ENCODE measurements at regions not wholly inside any gene's neighbourhood (a gene's known extent, or its start where the extent isn't known, plus 50 kb on each side); places are given as distances from the start of the nearest gene placed in this dataset.

GRCh38 chr11:70768346-70769095 is 370.2 kb downstream of the CTTN start:
- H3K36me3 ChIP-seq, result no peaks in the 10 kb centered on the region
- no peak overlapping the region for H3K27ac ChIP-seq
- TF ChIP-seq POLR2A (IDR thresholded peaks at IDR 0.05), result no peak
- no peak for TF ChIP-seq CTCF (IDR thresholded peaks at IDR 0.05)
- 89 to 90% methylated on average over 8 to 10 of the region's 10 CpGs for WGBS, 2 donors
- no peaks in the 10 kb centered on the region for H3K9me3 ChIP-seq
- H3K27me3 ChIP-seq, result no peaks in the 10 kb centered on the region
- no peaks in the 10 kb centered on the region for H3K4me1 ChIP-seq
- no peak overlapping the region for H3K4me3 ChIP-seq (replicated peaks in 1 of 3)
- intact Hi-C loops (cut with DNase I), result no loop called here
- DNase-seq, result no peak

DNA sequence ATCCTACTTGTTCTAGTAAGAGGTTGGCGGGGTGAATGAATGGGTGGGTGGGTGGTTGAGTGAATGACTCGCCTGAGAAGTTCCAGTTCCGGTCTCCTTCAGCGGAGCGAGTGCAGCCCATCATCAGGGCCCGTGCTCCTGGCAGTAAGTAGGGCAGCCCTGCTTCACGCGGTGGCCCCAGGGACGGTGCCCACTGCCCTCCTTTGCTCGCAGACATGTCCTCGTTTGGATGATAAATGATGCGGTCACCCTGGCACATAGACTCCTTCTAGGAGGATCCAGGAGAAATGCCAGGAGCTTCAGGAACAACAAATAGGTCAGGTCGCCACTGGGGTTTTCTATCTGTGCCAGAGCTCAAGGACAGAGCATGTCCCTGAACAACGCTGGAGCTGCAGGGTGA is 370.8 kb downstream of the CTTN start:
- no peaks in the 10 kb centered on the region for H3K4me1 ChIP-seq
- H3K27ac ChIP-seq, result no peak overlapping the region
- no peaks in the 10 kb centered on the region for H3K9me3 ChIP-seq
- intact Hi-C loops (cut with DNase I), result no loop called here
- H3K4me3 ChIP-seq (replicated peaks in 1 of 3), result no peak overlapping the region
- 79 to 83% methylated on average over 3 to 14 of the region's 14 CpGs for WGBS, 2 donors
- no peaks in the 10 kb centered on the region for H3K27me3 ChIP-seq
- no peak for TF ChIP-seq CTCF (IDR thresholded peaks at IDR 0.05)
- no peak for TF ChIP-seq POLR2A (IDR thresholded peaks at IDR 0.05)
- no peaks in the 10 kb centered on the region for H3K36me3 ChIP-seq
- no peak for DNase-seq

- intact Hi-C loops (cut with DNase I), result no loop called here
- no peaks in the 10 kb centered on the region for H3K27me3 ChIP-seq
- H3K27ac ChIP-seq, result no peak overlapping the region
- no peaks in the 10 kb centered on the region for H3K36me3 ChIP-seq
- H3K4me3 ChIP-seq (replicated peaks in 1 of 3), result no peak overlapping the region
- H3K9me3 ChIP-seq, result no peaks in the 10 kb centered on the region
- no peaks in the 10 kb centered on the region for H3K4me1 ChIP-seq
- 82 to 90% methylated on average over 6 to 8 of the region's 8 CpGs for WGBS, 2 donors
- TF ChIP-seq CTCF (IDR thresholded peaks at IDR 0.05) (no peak), POLR2A (IDR thresholded peaks at IDR 0.05) (no peak)
- no peak for DNase-seq
Observed at GRCh38 chr11:70769521-70769920, 371.2 kb downstream of the CTTN start.

DNA sequence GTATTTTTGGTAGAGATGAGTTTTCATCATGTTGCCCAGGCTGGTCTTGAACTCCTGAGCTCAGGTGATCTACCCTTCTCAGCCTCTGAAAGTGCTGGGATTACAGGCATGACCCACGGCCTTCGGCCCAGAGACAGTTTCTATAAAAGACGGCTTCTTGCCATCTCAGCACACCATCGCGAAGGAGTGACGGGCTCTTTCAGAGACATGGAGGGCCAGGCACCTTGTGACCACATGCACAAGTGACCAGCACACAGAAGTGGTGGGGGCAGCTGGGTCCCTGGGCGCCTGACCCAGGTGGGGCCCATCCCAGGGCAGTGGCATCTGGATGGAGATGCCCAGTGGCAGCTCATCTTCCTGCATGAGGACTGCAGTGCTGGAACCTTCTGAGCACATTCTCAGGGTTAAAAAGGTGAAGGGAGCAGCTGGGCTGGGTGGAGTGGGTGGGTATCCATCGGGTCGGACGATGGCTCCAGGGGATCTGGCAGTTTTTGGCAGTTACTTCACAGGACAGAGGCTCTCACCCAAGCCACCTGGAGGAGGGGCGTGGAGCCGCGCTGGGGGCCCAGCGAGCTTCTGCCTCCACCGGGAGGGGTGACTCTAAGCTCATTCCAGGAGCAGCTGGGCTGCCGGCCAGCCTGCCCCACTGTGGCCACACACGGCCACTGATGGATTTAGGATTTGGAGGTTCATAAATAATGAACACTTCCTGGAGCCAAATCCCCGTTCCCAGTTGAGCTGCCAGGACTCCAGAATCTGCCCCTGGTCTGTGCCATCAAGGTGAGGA is 373.0 kb downstream of the CTTN start:
- no peaks in the 10 kb centered on the region for H3K36me3 ChIP-seq
- no peaks in the 10 kb centered on the region for H3K4me1 ChIP-seq
- DNase-seq, result no peak
- 85 to 86% methylated on average over 11 to 17 of the region's 18 CpGs for WGBS, 2 donors
- H3K4me3 ChIP-seq (replicated peaks in 1 of 3), result no peak overlapping the region
- H3K9me3 ChIP-seq, result no peaks in the 10 kb centered on the region
- no peaks in the 10 kb centered on the region for H3K27me3 ChIP-seq
- H3K27ac ChIP-seq, result no peak overlapping the region
- intact Hi-C loops (cut with DNase I), result no loop called here
- TF ChIP-seq POLR2A (IDR thresholded peaks at IDR 0.05), result no peak
- TF ChIP-seq CTCF (IDR thresholded peaks at IDR 0.05), result no peak

DNA sequence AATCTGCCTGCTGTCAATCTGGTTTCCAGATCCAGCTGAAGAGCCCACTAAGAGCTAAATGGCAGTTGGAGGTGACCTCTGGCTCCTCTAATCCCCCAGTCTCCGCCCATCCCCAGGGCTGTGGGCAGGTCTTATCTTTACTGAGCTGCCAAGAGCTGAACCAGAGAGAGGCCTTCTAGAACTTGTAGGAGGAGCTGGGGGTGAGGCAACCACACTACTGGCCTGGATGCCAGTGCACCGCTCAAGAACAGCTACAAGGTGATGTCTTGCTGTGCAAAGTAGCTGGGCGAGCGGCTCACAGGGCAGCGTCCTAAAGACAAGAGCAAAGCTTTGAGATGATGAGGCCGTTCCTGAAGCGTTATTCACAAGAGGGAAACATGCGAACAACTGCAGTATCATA is 374.6 kb downstream of the CTTN start:
- no peak overlapping the region for H3K4me3 ChIP-seq (replicated peaks in 1 of 3)
- no peaks in the 10 kb centered on the region for H3K27me3 ChIP-seq
- intact Hi-C loops (cut with DNase I), result no loop called here
- H3K4me1 ChIP-seq, result no peaks in the 10 kb centered on the region
- H3K9me3 ChIP-seq, result no peaks in the 10 kb centered on the region
- no peak for DNase-seq
- no peaks in the 10 kb centered on the region for H3K36me3 ChIP-seq
- WGBS, 2 donors, result 92 to 97% methylated on average over 8 of the region's 8 CpGs
- no peak for TF ChIP-seq CTCF (IDR thresholded peaks at IDR 0.05)
- TF ChIP-seq POLR2A (IDR thresholded peaks at IDR 0.05), result no peak
- no peak overlapping the region for H3K27ac ChIP-seq

Data from thyroid gland (tissue), 4 donors.